ENCODE measurements at regions not wholly inside any gene's neighbourhood (a gene's known extent, or its start where the extent isn't known, plus 50 kb on each side); places are given as distances from the start of the nearest gene placed in this dataset.

DNA sequence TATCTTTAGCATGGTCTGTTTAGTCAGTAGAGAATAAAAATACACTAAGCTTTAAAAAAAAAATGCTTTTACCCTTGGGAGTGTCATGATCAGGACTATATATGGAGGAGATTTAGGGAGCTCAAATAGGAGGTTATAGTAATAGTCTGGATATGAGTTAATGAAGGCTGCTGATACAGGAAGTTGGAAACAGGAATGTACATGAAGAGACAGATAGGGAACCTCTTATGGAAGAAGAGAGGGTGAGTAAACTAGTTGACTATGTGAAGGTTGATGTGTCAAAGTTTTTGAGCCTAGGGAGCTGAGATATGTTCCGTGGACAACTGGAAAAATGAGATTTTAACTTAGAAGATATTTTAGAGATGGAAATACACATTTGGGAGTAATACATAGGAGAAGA, 472.0 kb upstream of the FZD8 start:
- TF ChIP-seq, protein P1, sequence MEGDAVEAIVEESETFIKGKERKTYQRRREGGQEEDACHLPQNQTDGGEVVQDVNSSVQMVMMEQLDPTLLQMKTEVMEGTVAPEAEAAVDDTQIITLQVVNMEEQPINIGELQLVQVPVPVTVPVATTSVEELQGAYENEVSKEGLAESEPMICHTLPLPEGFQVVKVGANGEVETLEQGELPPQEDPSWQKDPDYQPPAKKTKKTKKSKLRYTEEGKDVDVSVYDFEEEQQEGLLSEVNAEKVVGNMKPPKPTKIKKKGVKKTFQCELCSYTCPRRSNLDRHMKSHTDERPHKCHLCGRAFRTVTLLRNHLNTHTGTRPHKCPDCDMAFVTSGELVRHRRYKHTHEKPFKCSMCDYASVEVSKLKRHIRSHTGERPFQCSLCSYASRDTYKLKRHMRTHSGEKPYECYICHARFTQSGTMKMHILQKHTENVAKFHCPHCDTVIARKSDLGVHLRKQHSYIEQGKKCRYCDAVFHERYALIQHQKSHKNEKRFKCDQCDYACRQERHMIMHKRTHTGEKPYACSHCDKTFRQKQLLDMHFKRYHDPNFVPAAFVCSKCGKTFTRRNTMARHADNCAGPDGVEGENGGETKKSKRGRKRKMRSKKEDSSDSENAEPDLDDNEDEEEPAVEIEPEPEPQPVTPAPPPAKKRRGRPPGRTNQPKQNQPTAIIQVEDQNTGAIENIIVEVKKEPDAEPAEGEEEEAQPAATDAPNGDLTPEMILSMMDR (IDR thresholded peaks at IDR 0.05) = no peak
- TF ChIP-seq POLR2AphosphoS5 (IDR thresholded peaks at IDR 0.05) = no peak
